HEK293T (cell line): ENCODE measurements at regions not wholly inside any gene's neighbourhood (a gene's known extent, or its start where the extent isn't known, plus 50 kb on each side); places are given as distances from the start of the nearest gene placed in this dataset.

Experiments
- CTCF ChIA-PET: fragments of 350-600 bp; formaldehyde crosslinking; extraction: SDS; loops from one replicate; lab custom pipeline; 2021; ENCODE audit warnings: antibody characterized with exemption, inconsistent platforms; lab: Yijun Ruan, JAX
- POLR2A ChIA-PET: fragments of 350-600 bp; formaldehyde crosslinking; extraction: SDS; loops from one replicate; lab custom pipeline; 2020; ENCODE audit warnings: antibody characterized with exemption, inconsistent platforms; lab: Yijun Ruan, JAX
- DNase-seq: peaks from one replicate; pipeline ENCODE4 v3.0.0; 2012; ENCODE audit warnings: mixed read lengths; ENCODE audit errors: extremely low spot score
- ARNT ChIP-seq: fragments of 450-650 bp; IDR thresholded peaks from 2 replicates; pipeline ENCODE4 v1.6.1; 2017; ENCODE audit warnings: mild to moderate bottlenecking
- BHLHE40 ChIP-seq: fragments of 450-650 bp; IDR thresholded peaks from 2 replicates; pipeline ENCODE4 v1.6.1; 2016; ENCODE audit warnings: mild to moderate bottlenecking, moderate library complexity, borderline replicate concordance
- CTBP1 ChIP-seq: fragments of 450-650 bp; IDR thresholded peaks from 2 replicates; pipeline ENCODE4 v1.6.1; 2016; ENCODE audit warnings: borderline replicate concordance
- ELF4 ChIP-seq: fragments of 450-650 bp; IDR thresholded peaks from 2 replicates; pipeline ENCODE4 v1.6.1; 2017; ENCODE audit warnings: antibody characterized with exemption
- FOXA1 ChIP-seq: fragments of 450-650 bp; IDR thresholded peaks from 2 replicates; pipeline ENCODE4 v1.6.1; 2016; ENCODE audit warnings: mild to moderate bottlenecking
- FOXK2 ChIP-seq: fragments of 450-650 bp; IDR thresholded peaks from 2 replicates; pipeline ENCODE4 v1.6.1; 2016; ENCODE audit warnings: mild to moderate bottlenecking
- FOXM1 ChIP-seq: fragments of 450-650 bp; IDR thresholded peaks from 2 replicates; pipeline ENCODE4 v1.6.1; 2017; ENCODE audit warnings: mild to moderate bottlenecking, borderline replicate concordance
- HDGF ChIP-seq: fragments of 450-650 bp; IDR thresholded peaks from 2 replicates; pipeline ENCODE4 v1.6.1; 2017; ENCODE audit warnings: antibody characterized with exemption, borderline replicate concordance
- L3MBTL2 ChIP-seq: fragments of 450-650 bp; conservative IDR thresholded peaks from 2 replicates; pipeline ENCODE4 v1.6.1; 2016; ENCODE audit warnings: mild to moderate bottlenecking
- LEF1 ChIP-seq: fragments of 450-650 bp; IDR thresholded peaks from 2 replicates; pipeline ENCODE4 v1.6.1; 2017; ENCODE audit warnings: mild to moderate bottlenecking, borderline replicate concordance
- NFRKB ChIP-seq: fragments of 450-650 bp; IDR thresholded peaks from 2 replicates; pipeline ENCODE4 v1.6.1; 2016; ENCODE audit warnings: mild to moderate bottlenecking, moderate library complexity
- PKNOX1 ChIP-seq: fragments of 450-650 bp; IDR thresholded peaks from 2 replicates; pipeline ENCODE4 v1.6.1; 2016
- SP1 ChIP-seq: fragments of 450-650 bp; IDR thresholded peaks from 2 replicates; pipeline ENCODE4 v1.6.1; 2017
- SUZ12 ChIP-seq: fragments of 450-650 bp; IDR thresholded peaks from 2 replicates; pipeline ENCODE4 v1.6.1; 2016; ENCODE audit warnings: mild to moderate bottlenecking
- TARDBP ChIP-seq: fragments of 450-650 bp; IDR thresholded peaks from 2 replicates; pipeline ENCODE4 v1.6.1; 2016
- ZNF384 ChIP-seq: fragments of 450-650 bp; IDR thresholded peaks from 2 replicates; pipeline ENCODE4 v1.6.1; 2016

GRCh38 chr10:3571310-3571825 lies 213.6 kb downstream of the KLF6 start:
- ChIA-PET CTCF (no interaction called here), POLR2A (no interaction called here)
- TF ChIP-seq NFRKB: no peak
- TF ChIP-seq FOXM1: no peak
- TF ChIP-seq BHLHE40: no peak
- no peak for TF ChIP-seq ARNT
- no peak for TF ChIP-seq SUZ12
- no peak for TF ChIP-seq FOXA1
- no peak for TF ChIP-seq ZNF384
- TF ChIP-seq L3MBTL2: no peak
- no peak for TF ChIP-seq TARDBP
- no peak for TF ChIP-seq ELF4
- no peak for TF ChIP-seq LEF1
- TF ChIP-seq FOXK2: no peak
- TF ChIP-seq CTBP1: no peak
- no peak for TF ChIP-seq SP1
- TF ChIP-seq HDGF: no peak
- no peak for TF ChIP-seq PKNOX1
- no peak for DNase-seq

GRCh38 chr10:3570855-3571266 lies 214.1 kb downstream of the KLF6 start:
- DNase-seq: no peak
- POLR2A ChIA-PET: no interaction called here
- TF ChIP-seq ARNT (no peak), HDGF (no peak), PKNOX1 (no peak), SUZ12 (no peak), LEF1 (no peak), NFRKB (no peak), FOXK2 (no peak), CTBP1 (no peak), FOXA1 (no peak), ELF4 (no peak), SP1 (no peak)
- CTCF ChIA-PET: no interaction called here

GRCh38 chr10:3570131-3570729 lies 214.8 kb downstream of the KLF6 start:
- POLR2A ChIA-PET: no interaction called here
- TF ChIP-seq CTBP1 (no peak), BHLHE40 (no peak), ARNT (no peak), LEF1 (no peak), ZNF384 (no peak), FOXM1 (no peak), SUZ12 (no peak), ELF4 (no peak), FOXK2 (no peak)
- CTCF ChIA-PET: interaction anchor here (0.6 kb wide), 1 partner anchor 377 kb away, joined by 4 read pairs; no protein-coding TSS in a partner anchor
- no peak for DNase-seq

- ChIA-PET POLR2A (no interaction called here), CTCF (no interaction called here)
- TF ChIP-seq CTBP1 (no peak), NFRKB (no peak), HDGF (no peak), ELF4 (no peak), LEF1 (no peak), SP1 (no peak), FOXK2 (no peak), BHLHE40 (no peak), FOXA1 (no peak), SUZ12 (no peak), ZNF384 (no peak), ARNT (no peak), TARDBP (no peak), PKNOX1 (no peak), L3MBTL2 (no peak), FOXM1 (no peak)
- DNase-seq: no peak
These were observed 216.0 kb downstream of the KLF6 start for GRCh38 chr10:3568983-3569382.

GRCh38 chr10:3568392-3568791 lies 216.6 kb downstream of the KLF6 start:
- DNase-seq: no peak
- POLR2A ChIA-PET: no interaction called here
- CTCF ChIA-PET: no interaction called here
- TF ChIP-seq SUZ12 (no peak), L3MBTL2 (no peak), NFRKB (no peak), BHLHE40 (no peak), FOXA1 (no peak), FOXM1 (no peak), ZNF384 (no peak), ELF4 (no peak), ARNT (no peak), PKNOX1 (no peak), FOXK2 (no peak), LEF1 (no peak), TARDBP (no peak)

- POLR2A ChIA-PET: no interaction called here
- no peak for TF ChIP-seq BHLHE40
- TF ChIP-seq CTBP1: no peak
- no peak for TF ChIP-seq FOXA1
- TF ChIP-seq FOXM1: no peak
- TF ChIP-seq LEF1: no peak
- no peak for TF ChIP-seq NFRKB
- no peak for TF ChIP-seq SUZ12
- no peak for TF ChIP-seq HDGF
- no peak for TF ChIP-seq ZNF384
- TF ChIP-seq PKNOX1: no peak
- DNase-seq: no peak
- CTCF ChIA-PET: no interaction called here
These were observed 217.6 kb downstream of the KLF6 start for GRCh38 chr10:3567291-3567963.
